ENCODE measurements at regions not wholly inside any gene's neighbourhood (a gene's known extent, or its start where the extent isn't known, plus 50 kb on each side); places are given as distances from the start of the nearest gene placed in this dataset.
"Not testable (repeated sequence)": the region's sequence is repeated elsewhere in the genome, so short reads cannot be mapped to it uniquely, and the experiment has no call there.

- H3K27ac Mint-ChIP-seq, result no peak overlapping the region
- no peaks in the 10 kb centered on the region for H3K36me3 Mint-ChIP-seq
- CTCF ChIA-PET, result no interaction called here
- no peak for DNase-seq
- peaks cover 1% of the 10 kb centered on the region for H3K9me3 Mint-ChIP-seq
- H3K27me3 Mint-ChIP-seq, result no peaks in the 10 kb centered on the region
- no peaks in the 10 kb centered on the region for H3K4me1 Mint-ChIP-seq
- H3K4me3 Mint-ChIP-seq, result no peak overlapping the region
Observed at GRCh38 chr2:187878112-187878511, 323.9 kb upstream of the TFPI start.

- CTCF ChIA-PET, result no interaction called here
- no peak overlapping the region for H3K4me3 Mint-ChIP-seq
- DNase-seq, result no peak
- H3K27me3 Mint-ChIP-seq, result no peaks in the 10 kb centered on the region
- peaks cover 1% of the 10 kb centered on the region for H3K9me3 Mint-ChIP-seq
- H3K4me1 Mint-ChIP-seq, result no peaks in the 10 kb centered on the region
- H3K27ac Mint-ChIP-seq, result no peak overlapping the region
- H3K36me3 Mint-ChIP-seq, result no peaks in the 10 kb centered on the region
Observed at GRCh38 chr2:187879491-187879890, 325.3 kb upstream of the TFPI start.

GRCh38 chr2:187884003-187884402 is 329.8 kb upstream of the TFPI start:
- CTCF ChIA-PET, result no interaction called here
- H3K4me1 Mint-ChIP-seq, result no peaks in the 10 kb centered on the region
- no peaks in the 10 kb centered on the region for H3K9me3 Mint-ChIP-seq
- no peak overlapping the region for H3K27ac Mint-ChIP-seq
- DNase-seq, result no peak
- H3K27me3 Mint-ChIP-seq, result no peaks in the 10 kb centered on the region
- no peak overlapping the region for H3K4me3 Mint-ChIP-seq
- H3K36me3 Mint-ChIP-seq, result no peaks in the 10 kb centered on the region

GRCh38 chr2:187890690-187891089 is 336.5 kb upstream of the TFPI start:
- Mint-ChIP-seq H3K9me3 (no peaks in the 10 kb centered on the region), H3K27ac (no peak overlapping the region)

GRCh38 chr2:187900021-187900420 is 345.8 kb upstream of the TFPI start:
- Mint-ChIP-seq H3K27ac (no peak overlapping the region), H3K4me3 (no peak overlapping the region), H3K9me3 (peaks cover 2% of the 10 kb centered on the region)

More at GRCh38 chr2:187890690-187891089, 336.5 kb upstream of the TFPI start:
- Mint-ChIP-seq H3K27me3 (no peaks in the 10 kb centered on the region), H3K36me3 (no peaks in the 10 kb centered on the region), H3K4me3 (no peak overlapping the region), H3K4me1 (no peaks in the 10 kb centered on the region)
- CTCF ChIA-PET, result no interaction called here
- DNase-seq, result no peak

GRCh38 chr2:187906021-187906420 is 351.8 kb upstream of the TFPI start:
- Mint-ChIP-seq H3K27ac (no peak overlapping the region), H3K9me3 (peaks cover 2% of the 10 kb centered on the region), H3K36me3 (no peaks in the 10 kb centered on the region), H3K27me3 (no peaks in the 10 kb centered on the region), H3K4me1 (no peaks in the 10 kb centered on the region), H3K4me3 (no peak overlapping the region)
- no peak for DNase-seq
- CTCF ChIA-PET, result no interaction called here

More at GRCh38 chr2:187900021-187900420, 345.8 kb upstream of the TFPI start:
- Mint-ChIP-seq H3K4me1 (no peaks in the 10 kb centered on the region), H3K27me3 (no peaks in the 10 kb centered on the region), H3K36me3 (no peaks in the 10 kb centered on the region)
- CTCF ChIA-PET, result no interaction called here
- no peak for DNase-seq

- H3K4me1 Mint-ChIP-seq, H3K9me3 Mint-ChIP-seq, H3K4me3 Mint-ChIP-seq, CTCF ChIA-PET, H3K36me3 Mint-ChIP-seq, DNase-seq, H3K27ac Mint-ChIP-seq, H3K27me3 Mint-ChIP-seq: not testable (repeated sequence)
Observed at GRCh38 chr2:187910922-187911321, 356.7 kb upstream of the TFPI start.

- Mint-ChIP-seq H3K9me3 (no peaks in the 10 kb centered on the region), H3K36me3 (no peaks in the 10 kb centered on the region), H3K4me1 (no peaks in the 10 kb centered on the region), H3K27me3 (no peaks in the 10 kb centered on the region), H3K4me3 (no peak overlapping the region), H3K27ac (no peak overlapping the region)
- CTCF ChIA-PET, result no interaction called here
- no peak for DNase-seq
Observed at GRCh38 chr2:187912950-187913349, 358.7 kb upstream of the TFPI start.

- Mint-ChIP-seq H3K4me1 (no peaks in the 10 kb centered on the region), H3K9me3 (no peaks in the 10 kb centered on the region), H3K36me3 (no peaks in the 10 kb centered on the region), H3K4me3 (no peak overlapping the region), H3K27me3 (no peaks in the 10 kb centered on the region), H3K27ac (no peak overlapping the region)
- CTCF ChIA-PET, result no interaction called here
- DNase-seq, result no peak
Observed at GRCh38 chr2:187915810-187916209, 361.6 kb upstream of the TFPI start.

- Mint-ChIP-seq H3K4me3 (no peak overlapping the region), H3K27me3 (no peaks in the 10 kb centered on the region), H3K9me3 (no peaks in the 10 kb centered on the region), H3K27ac (no peak overlapping the region), H3K36me3 (no peaks in the 10 kb centered on the region), H3K4me1 (no peaks in the 10 kb centered on the region)
- DNase-seq, result no peak
- CTCF ChIA-PET, result no interaction called here
Observed at GRCh38 chr2:187916799-187917198, 362.6 kb upstream of the TFPI start.

GRCh38 chr2:187917535-187917934 is 363.3 kb upstream of the TFPI start:
- no peak for DNase-seq
- CTCF ChIA-PET, result no interaction called here
- Mint-ChIP-seq H3K4me1 (no peaks in the 10 kb centered on the region), H3K4me3 (no peak overlapping the region), H3K9me3 (no peaks in the 10 kb centered on the region), H3K27ac (no peak overlapping the region), H3K36me3 (no peaks in the 10 kb centered on the region), H3K27me3 (no peaks in the 10 kb centered on the region)

GRCh38 chr2:187918996-187919821 is 365.0 kb upstream of the TFPI start:
- CTCF ChIA-PET, result no interaction called here
- Mint-ChIP-seq H3K9me3 (no peaks in the 10 kb centered on the region), H3K4me1 (no peaks in the 10 kb centered on the region), H3K36me3 (no peaks in the 10 kb centered on the region), H3K4me3 (no peak overlapping the region), H3K27me3 (no peaks in the 10 kb centered on the region), H3K27ac (no peak overlapping the region)
- DNase-seq, result no peak

- H3K4me1 Mint-ChIP-seq, result no peaks in the 10 kb centered on the region
- H3K27me3 Mint-ChIP-seq, result no peaks in the 10 kb centered on the region
- H3K4me3 Mint-ChIP-seq, result no peak overlapping the region
- H3K27ac Mint-ChIP-seq, result no peak overlapping the region
- no peaks in the 10 kb centered on the region for H3K36me3 Mint-ChIP-seq
- H3K9me3 Mint-ChIP-seq, result no peaks in the 10 kb centered on the region
- CTCF ChIA-PET, result no interaction called here
- no peak for DNase-seq
Observed at GRCh38 chr2:187920511-187920910, 366.3 kb upstream of the TFPI start.

GRCh38 chr2:187922846-187923245 is 368.6 kb upstream of the TFPI start:
- Mint-ChIP-seq H3K4me1 (no peaks in the 10 kb centered on the region), H3K4me3 (no peak overlapping the region), H3K27me3 (no peaks in the 10 kb centered on the region), H3K9me3 (no peaks in the 10 kb centered on the region), H3K27ac (no peak overlapping the region), H3K36me3 (no peaks in the 10 kb centered on the region)
- DNase-seq, result no peak
- CTCF ChIA-PET, result no interaction called here

- no peak overlapping the region for H3K27ac Mint-ChIP-seq
- CTCF ChIA-PET, result interaction anchor here (0.6 kb wide), 1 partner anchor 1900 kb away, joined by 3 read pairs; no protein-coding TSS in a partner anchor
- H3K9me3 Mint-ChIP-seq, result no peaks in the 10 kb centered on the region
- no peak overlapping the region for H3K4me3 Mint-ChIP-seq
- H3K36me3 Mint-ChIP-seq, result no peaks in the 10 kb centered on the region
- no peak for DNase-seq
- no peaks in the 10 kb centered on the region for H3K4me1 Mint-ChIP-seq
- H3K27me3 Mint-ChIP-seq, result no peaks in the 10 kb centered on the region
Observed at GRCh38 chr2:187924293-187924692, 367.4 kb upstream of the GULP1 start.

All from activated naive CD4-positive, alpha-beta T cell treated with anti-CD3 and anti-CD28 coated beads, Interleukin-2, amount 10 ng/mL, durations not matched to agents 7 days and 5 days (primary cell).